ENCODE measurements at regions not wholly inside any gene's neighbourhood (a gene's known extent, or its start where the extent isn't known, plus 50 kb on each side); places are given as distances from the start of the nearest gene placed in this dataset.
"Not testable (repeated sequence)": the region's sequence is repeated elsewhere in the genome, so short reads cannot be mapped to it uniquely, and the experiment has no call there.

DNA sequence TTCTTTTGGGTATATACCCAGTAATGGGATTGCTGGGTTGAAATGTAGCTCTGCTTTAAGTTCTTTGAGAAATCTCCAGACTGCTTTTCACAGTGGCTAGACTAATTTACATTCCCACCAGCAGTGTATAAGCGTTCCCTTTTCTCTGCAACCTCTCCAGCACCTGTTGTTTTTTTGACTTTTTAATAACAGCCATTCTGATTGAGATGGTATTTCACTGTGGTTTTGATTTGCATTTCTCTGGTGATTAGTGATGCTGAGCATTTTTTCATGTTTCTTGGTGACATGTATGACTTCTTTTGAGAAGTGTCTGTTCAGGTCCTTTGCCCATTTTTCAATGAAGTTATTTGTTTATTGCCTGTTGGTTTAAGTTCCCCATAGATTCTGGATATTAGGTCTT is 87.1 kb upstream of the TSC22D2 start:
- TF ChIP-seq, protein P1, sequence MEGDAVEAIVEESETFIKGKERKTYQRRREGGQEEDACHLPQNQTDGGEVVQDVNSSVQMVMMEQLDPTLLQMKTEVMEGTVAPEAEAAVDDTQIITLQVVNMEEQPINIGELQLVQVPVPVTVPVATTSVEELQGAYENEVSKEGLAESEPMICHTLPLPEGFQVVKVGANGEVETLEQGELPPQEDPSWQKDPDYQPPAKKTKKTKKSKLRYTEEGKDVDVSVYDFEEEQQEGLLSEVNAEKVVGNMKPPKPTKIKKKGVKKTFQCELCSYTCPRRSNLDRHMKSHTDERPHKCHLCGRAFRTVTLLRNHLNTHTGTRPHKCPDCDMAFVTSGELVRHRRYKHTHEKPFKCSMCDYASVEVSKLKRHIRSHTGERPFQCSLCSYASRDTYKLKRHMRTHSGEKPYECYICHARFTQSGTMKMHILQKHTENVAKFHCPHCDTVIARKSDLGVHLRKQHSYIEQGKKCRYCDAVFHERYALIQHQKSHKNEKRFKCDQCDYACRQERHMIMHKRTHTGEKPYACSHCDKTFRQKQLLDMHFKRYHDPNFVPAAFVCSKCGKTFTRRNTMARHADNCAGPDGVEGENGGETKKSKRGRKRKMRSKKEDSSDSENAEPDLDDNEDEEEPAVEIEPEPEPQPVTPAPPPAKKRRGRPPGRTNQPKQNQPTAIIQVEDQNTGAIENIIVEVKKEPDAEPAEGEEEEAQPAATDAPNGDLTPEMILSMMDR (IDR thresholded peaks at IDR 0.05): not testable (repeated sequence)
- TF ChIP-seq POLR2A (IDR thresholded peaks at IDR 0.05): not testable (repeated sequence)
